Keratinocyte (primary cell): ENCODE measurements at regions not wholly inside any gene's neighbourhood (a gene's known extent, or its start where the extent isn't known, plus 50 kb on each side); places are given as distances from the start of the nearest gene placed in this dataset.
A peak's percentile ranks its signal among the peaks of the same experiment; 100 is the strongest.

Experiments
- DNase-seq: peaks from one replicate; pipeline ENCODE4 v3.0.0-alpha.2; 2011; ENCODE audit warnings: low read depth, missing footprints, low spot score
- FAIRE-seq: peaks from 2 replicates; lab custom pipeline; 2011; peaks lifted over from hg19 to GRCh38; lab: Jason Lieb, UNC
- H2AFZ ChIP-seq: 2 replicates; pipeline ENCODE4 v1.6.0; 2012; ENCODE audit warnings: low read length, control low read depth, inconsistent platforms; ENCODE audit not compliant: control insufficient read depth
- H3K27ac ChIP-seq: 2 replicates; pipeline ENCODE4 v1.5.1; 2011; ENCODE audit warnings: low read length; ENCODE audit not compliant: control insufficient read depth, insufficient read depth
- H3K27me3 ChIP-seq: 3 replicates; pipeline ENCODE4 v1.6.0; 2011; ENCODE audit warnings: low read length; ENCODE audit not compliant: control insufficient read depth, insufficient read depth; ENCODE audit errors: extremely low read depth
- H3K36me3 ChIP-seq, 2 experiments: 2 replicates in 1 of 2; 3 replicates in 1 of 2; pipeline ENCODE4 v1.5.1; 2011; ENCODE audit warnings: low read length in 2 of 2, mild to moderate bottlenecking in 1 of 2; ENCODE audit not compliant: control insufficient read depth in 2 of 2, insufficient read depth in 2 of 2; ENCODE audit errors: extremely low read depth in 1 of 2
- H3K4me1 ChIP-seq: 3 replicates; pipeline ENCODE4 v1.5.1; 2011; ENCODE audit warnings: low read length; ENCODE audit not compliant: control insufficient read depth, insufficient read depth; ENCODE audit errors: extremely low read depth
- H3K4me2 ChIP-seq: 3 replicates; pipeline ENCODE4 v1.6.0; 2011; ENCODE audit warnings: low read depth, low read length; ENCODE audit not compliant: control insufficient read depth, insufficient read depth; ENCODE audit errors: extremely low read depth
- H3K4me3 ChIP-seq, 3 experiments: fragments of 200-600 bp in 1 of 3; sonication (generic) in 1 of 3; 2 replicates in 2 of 3; 3 replicates in 1 of 3; pipeline ENCODE4 v1.5.1; 2011 to 2016; ENCODE audit warnings: low read length in 3 of 3, mild to moderate bottlenecking in 3 of 3, control low read depth in 2 of 3, inconsistent platforms in 1 of 3, low read depth in 1 of 3, mixed read lengths in 1 of 3, mixed run types in 1 of 3, moderate library complexity in 1 of 3; ENCODE audit not compliant: control insufficient read depth in 2 of 3, insufficient read depth in 2 of 3; ENCODE audit errors: extremely low read depth in 1 of 3
- H3K79me2 ChIP-seq: 2 replicates; pipeline ENCODE4 v1.6.0; 2012; ENCODE audit warnings: low read length; ENCODE audit not compliant: control insufficient read depth, insufficient read depth
- H3K9ac ChIP-seq: 3 replicates; pipeline ENCODE4 v1.6.0; 2011; ENCODE audit warnings: low read length; ENCODE audit not compliant: control insufficient read depth, insufficient read depth; ENCODE audit errors: extremely low read depth
- H3K9me1 ChIP-seq: 3 replicates; pipeline ENCODE4 v1.6.0; 2011; ENCODE audit warnings: low read length; ENCODE audit not compliant: control insufficient read depth, insufficient read depth; ENCODE audit errors: extremely low read depth
- H3K9me3 ChIP-seq: 2 replicates; pipeline ENCODE4 v1.5.1; 2012; ENCODE audit warnings: low read depth, low read length; ENCODE audit not compliant: control insufficient read depth
- H4K20me1 ChIP-seq: 3 replicates; pipeline ENCODE4 v1.6.0; 2011; ENCODE audit warnings: low read length; ENCODE audit not compliant: control insufficient read depth, insufficient read depth; ENCODE audit errors: extremely low read depth
- CTCF ChIP-seq, 3 experiments: IDR thresholded peaks in 1 of 3; conservative IDR thresholded peaks in 1 of 3; optimal IDR thresholded peaks in 1 of 3; 2 replicates in 2 of 3; 3 replicates in 1 of 3; pipeline versions ENCODE3 to v1.5.1; 2011; ENCODE audit warnings: low read length in 3 of 3, mild to moderate bottlenecking in 3 of 3, moderate library complexity in 2 of 3, control low read depth in 1 of 3, inconsistent platforms in 1 of 3; ENCODE audit not compliant: insufficient read depth in 2 of 3; ENCODE audit errors: extremely low read depth in 1 of 3
- EZH2 ChIP-seq: IDR thresholded peaks from one replicate; pipeline ENCODE4 v1.6.1; 2012; ENCODE audit warnings: inconsistent platforms, mild to moderate bottlenecking, low read length, moderate library complexity
- dilution Hi-C: fragments of 300-500 bp; cut with MboI; formaldehyde crosslinking; loops from one replicate; pipeline ENCODE4 v1.7.0; 2020; ENCODE audit warnings: low sequenced_read_pairs; ENCODE audit not compliant: extremely low pct_ligation_motif_present

GRCh38 chr5:100004969-100005368 lies 530.2 kb upstream of the FAM174A start:
- Histone ChIP-seq H3K79me2 (no peaks in the 10 kb centered on the region), H3K9me3 (no peaks in the 10 kb centered on the region), H3K36me3 (no peaks in the 10 kb centered on the region), H3K4me1 (no peaks in the 10 kb centered on the region), H3K9me1 (no peaks in the 10 kb centered on the region), H3K4me3 (no peak overlapping the region), H3K27ac (peak overlapping the region; percentile 1), H4K20me1 (no peaks in the 10 kb centered on the region), H3K27me3 (no peaks in the 10 kb centered on the region), H3K4me2 (no peak overlapping the region), H2AFZ (no peak overlapping the region), H3K9ac (no peak overlapping the region)
- no peak for FAIRE-seq
- no peak for DNase-seq
- dilution Hi-C loops, result no loop called here
- TF ChIP-seq CTCF (optimal IDR thresholded peaks at IDR 0.05 in 1 of 3, IDR thresholded peaks at IDR 0.05 in 1 of 3, conservative IDR thresholded peaks at IDR 0.05 in 1 of 3; ENCODE audit: extremely low read depth in 1 of 3, insufficient read depth in 2 of 3, low read length in 3 of 3) (no peak), EZH2 (no peak)

- dilution Hi-C loops, result no loop called here
These were observed 536.9 kb upstream of the FAM174A start for GRCh38 chr5:99998319-99998718.

More at GRCh38 chr5:99998319-99998718, 536.9 kb upstream of the FAM174A start:
- TF ChIP-seq EZH2 (no peak), CTCF (optimal IDR thresholded peaks at IDR 0.05 in 1 of 3, IDR thresholded peaks at IDR 0.05 in 1 of 3, conservative IDR thresholded peaks at IDR 0.05 in 1 of 3; ENCODE audit: extremely low read depth in 1 of 3, insufficient read depth in 2 of 3, low read length in 3 of 3) (no peak)
- no peak for DNase-seq
- Histone ChIP-seq H4K20me1 (no peaks in the 10 kb centered on the region), H2AFZ (no peak overlapping the region), H3K79me2 (no peaks in the 10 kb centered on the region), H3K27me3 (no peaks in the 10 kb centered on the region), H3K36me3 (no peaks in the 10 kb centered on the region), H3K9me1 (no peaks in the 10 kb centered on the region), H3K4me3 (no peak overlapping the region), H3K27ac (no peak overlapping the region), H3K4me1 (no peaks in the 10 kb centered on the region), H3K4me2 (no peak overlapping the region), H3K9ac (no peak overlapping the region), H3K9me3 (no peaks in the 10 kb centered on the region)
- no peak for FAIRE-seq
